ENCODE measurements at regions not wholly inside any gene's neighbourhood (a gene's known extent, or its start where the extent isn't known, plus 50 kb on each side); places are given as distances from the start of the nearest gene placed in this dataset.

DNA sequence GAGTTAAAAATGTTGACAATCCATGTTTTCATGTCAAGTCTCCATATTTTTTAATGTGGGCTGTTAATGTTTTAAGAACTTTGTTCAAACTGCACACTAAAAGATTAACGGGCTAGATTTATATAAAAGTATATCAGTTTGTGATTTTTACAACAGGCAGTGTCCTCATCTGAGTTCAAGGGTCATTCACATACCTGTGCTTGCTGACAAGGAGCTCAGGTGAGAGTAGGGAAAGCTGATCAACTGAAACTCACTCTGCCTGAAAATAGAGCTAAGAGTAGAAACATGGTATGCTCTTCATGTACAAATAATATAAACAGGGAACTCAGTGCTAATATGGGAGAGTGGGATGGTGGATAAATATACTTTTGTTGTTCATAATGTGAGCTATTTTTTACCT lies 102.3 kb upstream of the DKK2 start:
- Histone ChIP-seq H3K27me3 (replicated peaks; ENCODE audit: insufficient read depth) (no peaks in the 10 kb centered on the region), H3K9me3 (no peaks in the 10 kb centered on the region), H3K27ac (no peak overlapping the region), H3K4me3 (no peak overlapping the region), H3K4me1 (replicated peaks) (no peaks in the 10 kb centered on the region), H3K36me3 (no peaks in the 10 kb centered on the region)
- WGBS: 70% methylated on average over 1 of the region's 1 CpG
- no peak for DNase-seq (ENCODE audit: low spot score)
- intact Hi-C loops (cut with DNase I): no loop called here
- TF ChIP-seq POLR2A (IDR thresholded peaks at IDR 0.05) (no peak), POLR2AphosphoS5 (IDR thresholded peaks at IDR 0.05) (no peak)
- TF ChIP-seq, protein P1, sequence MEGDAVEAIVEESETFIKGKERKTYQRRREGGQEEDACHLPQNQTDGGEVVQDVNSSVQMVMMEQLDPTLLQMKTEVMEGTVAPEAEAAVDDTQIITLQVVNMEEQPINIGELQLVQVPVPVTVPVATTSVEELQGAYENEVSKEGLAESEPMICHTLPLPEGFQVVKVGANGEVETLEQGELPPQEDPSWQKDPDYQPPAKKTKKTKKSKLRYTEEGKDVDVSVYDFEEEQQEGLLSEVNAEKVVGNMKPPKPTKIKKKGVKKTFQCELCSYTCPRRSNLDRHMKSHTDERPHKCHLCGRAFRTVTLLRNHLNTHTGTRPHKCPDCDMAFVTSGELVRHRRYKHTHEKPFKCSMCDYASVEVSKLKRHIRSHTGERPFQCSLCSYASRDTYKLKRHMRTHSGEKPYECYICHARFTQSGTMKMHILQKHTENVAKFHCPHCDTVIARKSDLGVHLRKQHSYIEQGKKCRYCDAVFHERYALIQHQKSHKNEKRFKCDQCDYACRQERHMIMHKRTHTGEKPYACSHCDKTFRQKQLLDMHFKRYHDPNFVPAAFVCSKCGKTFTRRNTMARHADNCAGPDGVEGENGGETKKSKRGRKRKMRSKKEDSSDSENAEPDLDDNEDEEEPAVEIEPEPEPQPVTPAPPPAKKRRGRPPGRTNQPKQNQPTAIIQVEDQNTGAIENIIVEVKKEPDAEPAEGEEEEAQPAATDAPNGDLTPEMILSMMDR (IDR thresholded peaks at IDR 0.05): no peak

DNA sequence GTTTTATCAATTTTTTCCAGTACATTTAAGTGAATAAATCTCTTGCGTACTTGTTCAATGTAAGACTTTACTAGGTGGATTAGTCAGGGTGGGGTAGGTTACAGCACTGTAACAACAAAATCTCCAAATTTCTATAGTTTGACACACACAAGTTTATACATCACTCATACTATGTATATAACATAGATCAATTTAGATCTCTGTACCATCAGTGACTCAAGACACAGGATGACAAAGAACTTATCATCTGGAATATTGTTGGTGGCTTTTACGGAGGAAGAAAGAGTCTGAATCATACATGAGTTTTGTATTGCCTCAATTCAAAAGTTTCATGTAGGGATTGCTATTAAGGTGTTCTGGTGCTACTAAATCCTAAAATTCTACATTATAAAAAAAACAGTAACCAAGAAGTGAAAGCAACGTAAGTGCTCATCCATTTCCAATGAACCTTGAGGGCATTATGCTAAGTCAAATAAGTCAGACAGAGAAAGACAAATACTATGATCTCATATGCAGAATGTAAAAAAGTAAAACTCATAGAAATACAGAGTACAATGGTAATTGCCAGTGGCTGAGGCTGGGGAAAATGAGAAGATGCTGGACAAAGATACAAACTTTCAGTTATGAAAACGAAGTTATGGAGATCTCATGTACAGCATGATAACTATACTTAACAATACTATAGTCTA lies 98.0 kb upstream of the DKK2 start:
- Histone ChIP-seq H3K4me1 (replicated peaks) (no peaks in the 10 kb centered on the region), H3K27me3 (replicated peaks; ENCODE audit: insufficient read depth) (no peaks in the 10 kb centered on the region), H3K9me3 (no peaks in the 10 kb centered on the region), H3K36me3 (no peaks in the 10 kb centered on the region), H3K4me3 (no peak overlapping the region), H3K27ac (no peak overlapping the region)
- DNase-seq (ENCODE audit: low spot score): no peak
- intact Hi-C loops (cut with DNase I): no loop called here
- TF ChIP-seq POLR2AphosphoS5 (IDR thresholded peaks at IDR 0.05): no peak
- TF ChIP-seq POLR2A (IDR thresholded peaks at IDR 0.05): no peak
- TF ChIP-seq, protein P1 (IDR thresholded peaks at IDR 0.05): no peak
- WGBS: 89% methylated on average over 4 of the region's 4 CpGs

DNA sequence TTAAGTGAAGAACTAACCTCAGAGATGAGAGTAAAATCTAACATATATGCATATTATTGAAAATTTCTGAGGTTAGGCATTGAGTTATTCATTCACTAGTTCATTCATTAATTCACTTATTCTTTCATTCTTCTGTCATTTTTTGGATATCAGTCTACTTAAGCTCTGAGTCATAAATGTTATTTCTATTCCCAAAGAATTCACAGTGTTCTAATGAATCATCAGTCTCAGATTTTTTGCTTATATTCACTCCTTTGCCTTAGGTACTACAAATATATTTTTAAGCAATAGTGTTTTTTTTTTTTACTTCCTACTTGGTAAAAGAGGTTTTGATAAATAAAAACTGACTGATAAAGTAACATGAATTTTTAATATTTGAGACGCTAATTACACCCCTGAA lies 95.2 kb upstream of the DKK2 start:
- Histone ChIP-seq H3K4me3 (no peak overlapping the region), H3K27ac (no peak overlapping the region), H3K4me1 (replicated peaks) (no peaks in the 10 kb centered on the region), H3K9me3 (no peaks in the 10 kb centered on the region), H3K27me3 (replicated peaks; ENCODE audit: insufficient read depth) (no peaks in the 10 kb centered on the region), H3K36me3 (no peaks in the 10 kb centered on the region)
- TF ChIP-seq POLR2AphosphoS5 (IDR thresholded peaks at IDR 0.05) (no peak), POLR2A (IDR thresholded peaks at IDR 0.05) (no peak)
- TF ChIP-seq, protein P1 (IDR thresholded peaks at IDR 0.05): no peak
- DNase-seq (ENCODE audit: low spot score): no peak
- intact Hi-C loops (cut with DNase I): no loop called here
- 95% methylated on average over 1 of the region's 1 CpG for WGBS

DNA sequence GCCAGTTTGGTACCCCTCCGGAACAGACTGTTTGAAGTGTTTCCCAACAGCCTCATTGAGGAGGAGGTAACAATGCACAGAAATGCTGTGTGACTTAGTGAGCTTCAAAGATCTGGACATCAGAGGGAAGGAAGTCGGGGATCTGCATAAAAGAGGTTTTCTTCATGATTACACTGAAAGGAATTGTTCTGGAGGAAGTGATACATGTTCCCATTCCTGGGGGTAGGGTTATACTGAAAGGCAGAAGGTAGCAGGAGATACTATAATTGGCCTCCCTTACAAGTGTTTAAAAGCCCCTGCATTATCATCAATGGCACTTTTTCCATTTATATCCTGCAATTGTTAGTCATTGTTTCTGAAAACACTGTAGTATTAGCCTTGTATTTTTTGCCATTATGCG lies 94.0 kb upstream of the DKK2 start:
- Histone ChIP-seq H3K27ac (no peak overlapping the region), H3K27me3 (replicated peaks; ENCODE audit: insufficient read depth) (no peaks in the 10 kb centered on the region), H3K9me3 (no peaks in the 10 kb centered on the region), H3K4me3 (no peak overlapping the region), H3K36me3 (no peaks in the 10 kb centered on the region), H3K4me1 (replicated peaks) (no peaks in the 10 kb centered on the region)
- intact Hi-C loops (cut with DNase I): no loop called here
- no peak for DNase-seq (ENCODE audit: low spot score)
- 65% methylated on average over 3 of the region's 3 CpGs for WGBS
- no peak for TF ChIP-seq POLR2AphosphoS5 (IDR thresholded peaks at IDR 0.05)
- TF ChIP-seq, protein P1 (IDR thresholded peaks at IDR 0.05): no peak

DNA sequence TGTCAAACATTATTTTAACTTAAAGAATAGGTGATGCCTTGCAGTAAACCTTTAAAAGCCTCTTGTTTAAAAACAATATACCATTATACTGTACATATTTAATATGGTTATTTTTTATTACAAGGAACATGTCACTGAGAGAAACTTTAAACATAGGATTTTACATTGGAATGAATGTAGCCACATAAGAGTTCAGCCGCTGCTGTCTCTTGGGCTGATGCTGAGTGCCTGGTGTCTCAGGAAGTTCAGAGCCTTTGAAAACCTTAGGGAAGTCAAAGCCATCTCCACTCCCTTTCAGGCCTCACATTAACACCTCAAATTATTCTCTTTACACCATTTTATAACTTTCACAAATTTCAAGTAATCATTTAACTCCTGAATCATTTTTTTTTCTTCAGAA lies 93.5 kb upstream of the DKK2 start:
- intact Hi-C loops (cut with DNase I): no loop called here

More for the DNA sequence above, 93.5 kb upstream of the DKK2 start:
- Histone ChIP-seq H3K27ac (no peak overlapping the region), H3K36me3 (no peaks in the 10 kb centered on the region), H3K27me3 (replicated peaks; ENCODE audit: insufficient read depth) (no peaks in the 10 kb centered on the region), H3K4me1 (replicated peaks) (no peaks in the 10 kb centered on the region), H3K9me3 (no peaks in the 10 kb centered on the region), H3K4me3 (no peak overlapping the region)
- no peak for DNase-seq (ENCODE audit: low spot score)
- no peak for TF ChIP-seq POLR2A (IDR thresholded peaks at IDR 0.05)
- TF ChIP-seq POLR2AphosphoS5 (IDR thresholded peaks at IDR 0.05): no peak
- TF ChIP-seq, protein P1 (IDR thresholded peaks at IDR 0.05): no peak
- 39% methylated on average over 1 of the region's 1 CpG for WGBS

Measured in prostate gland (tissue), 2 donors.